GM23248 (cell line): ENCODE measurements at regions not wholly inside any gene's neighbourhood (a gene's known extent, or its start where the extent isn't known, plus 50 kb on each side); places are given as distances from the start of the nearest gene placed in this dataset.

Source experiments
- DNase-seq: peaks from one replicate; pipeline ENCODE4 v3.0.0-alpha.2; 2015
- H2AFZ ChIP-seq: fragments of 200-600 bp; sonication (generic); 2 replicates; pipeline ENCODE4 v1.6.1; 2016; ENCODE audit warnings: antibody characterized with exemption
- H3F3A ChIP-seq: fragments of 200-600 bp; sonication (generic); 2 replicates; pipeline ENCODE4 v1.6.1; 2016; ENCODE audit warnings: mild to moderate bottlenecking, antibody characterized with exemption, mixed run types; ENCODE audit not compliant: insufficient read depth
- H3K27ac ChIP-seq: fragments of 200-600 bp; sonication (generic); 2 replicates; pipeline ENCODE4 v1.5.1; 2016; ENCODE audit warnings: mild to moderate bottlenecking
- H3K27me3 ChIP-seq: fragments of 200-600 bp; sonication (generic); replicated peaks from 2 replicates; pipeline ENCODE4 v1.6.1; 2016; ENCODE audit warnings: mild to moderate bottlenecking; ENCODE audit not compliant: insufficient read depth
- H3K36me3 ChIP-seq: fragments of 200-600 bp; sonication (generic); 2 replicates; pipeline ENCODE4 v1.6.1; 2016; ENCODE audit warnings: low read depth, mild to moderate bottlenecking
- H3K4me1 ChIP-seq: fragments of 200-600 bp; sonication (generic); 2 replicates; pipeline ENCODE4 v1.6.1; 2016; ENCODE audit warnings: mild to moderate bottlenecking; ENCODE audit not compliant: insufficient read depth
- H3K4me2 ChIP-seq: fragments of 200-600 bp; sonication (generic); one replicate; pipeline ENCODE4 v1.6.1; 2016; ENCODE audit warnings: mild to moderate bottlenecking; ENCODE audit not compliant: unreplicated experiment
- H3K4me3 ChIP-seq: fragments of 200-600 bp; sonication (generic); 2 replicates; pipeline ENCODE4 v1.5.1; 2016; ENCODE audit warnings: mild to moderate bottlenecking
- H3K79me2 ChIP-seq: fragments of 200-600 bp; sonication (generic); 2 replicates; pipeline ENCODE4 v1.6.1; 2016; ENCODE audit warnings: mild to moderate bottlenecking; ENCODE audit not compliant: insufficient read depth
- H3K9ac ChIP-seq: fragments of 200-600 bp; sonication (generic); 2 replicates; pipeline ENCODE4 v1.6.1; 2016; ENCODE audit warnings: mild to moderate bottlenecking
- H3K9me2 ChIP-seq: fragments of 200-600 bp; sonication (generic); 2 replicates; pipeline ENCODE4 v1.6.1; 2016; ENCODE audit warnings: mixed run types, mild to moderate bottlenecking, moderate library complexity; ENCODE audit not compliant: insufficient read depth
- H3K9me3 ChIP-seq: fragments of 200-600 bp; sonication (generic); one replicate; pipeline ENCODE4 v1.6.1; 2017; ENCODE audit warnings: low read depth
- H4K20me1 ChIP-seq: fragments of 200-600 bp; sonication (generic); 2 replicates; pipeline ENCODE4 v1.6.0; 2016; ENCODE audit not compliant: insufficient read depth
- EZH2 ChIP-seq: fragments of 200-600 bp; sonication (generic); IDR thresholded peaks from 2 replicates; pipeline ENCODE4 v1.6.1; 2018; ENCODE audit warnings: antibody characterized with exemption, mild to moderate bottlenecking; ENCODE audit not compliant: insufficient read depth, poor library complexity, severe bottlenecking
- EZH2phosphoT487 ChIP-seq: fragments of 200-600 bp; sonication (generic); IDR thresholded peaks from 2 replicates; pipeline ENCODE4 v1.6.1; 2018; ENCODE audit warnings: antibody characterized with exemption, moderate library complexity, mild to moderate bottlenecking, low read depth; ENCODE audit not compliant: insufficient read depth
- WGBS, 2 experiments: methylation state at CpG; one replicate each; pipeline ENCODE4 v1.1.6; 2015 to 2017; ENCODE audit warnings: low lambda C conversion rate in 2 of 2, low coverage in 1 of 2; ENCODE audit errors: missing lambda C conversion rate in 2 of 2; 5-methylcytosine and 5-hydroxymethylcytosine counted together
- in situ Hi-C: fragments of 300-500 bp; cut with MboI; formaldehyde crosslinking; loops from 2 replicates; pipeline ENCODE4 v1.15.0; 2020

GRCh38 chr17:70606086-70606485 lies 436.8 kb downstream of the KCNJ2 start:
- no peak for DNase-seq
- Histone ChIP-seq H3K9me2 (no peaks in the 10 kb centered on the region), H3K27me3 (no peaks in the 10 kb centered on the region), H3K4me1 (no peaks in the 10 kb centered on the region), H3K9ac (no peak overlapping the region), H3K36me3 (no peaks in the 10 kb centered on the region), H4K20me1 (no peaks in the 10 kb centered on the region), H3K79me2 (no peaks in the 10 kb centered on the region), H2AFZ (no peak overlapping the region), H3K4me2 (no peak overlapping the region), H3F3A (no peaks in the 10 kb centered on the region), H3K27ac (no peak overlapping the region), H3K9me3 (no peaks in the 10 kb centered on the region), H3K4me3 (no peak overlapping the region)
- WGBS, 2 experiments = 61 to 73% methylated on average over 2 of the region's 2 CpGs
- in situ Hi-C loops = no loop called here
- TF ChIP-seq EZH2phosphoT487 (no peak), EZH2 (no peak)

- TF ChIP-seq EZH2 = no peak
- TF ChIP-seq EZH2phosphoT487 = no peak
- H4K20me1 ChIP-seq = no peaks in the 10 kb centered on the region
- no peaks in the 10 kb centered on the region for H3F3A ChIP-seq
- DNase-seq = no peak
- H3K9ac ChIP-seq = no peak overlapping the region
- no peak overlapping the region for H2AFZ ChIP-seq
- H3K79me2 ChIP-seq = no peaks in the 10 kb centered on the region
- no peak overlapping the region for H3K4me3 ChIP-seq
- in situ Hi-C loops = no loop called here
- no peaks in the 10 kb centered on the region for H3K27me3 ChIP-seq
- no peaks in the 10 kb centered on the region for H3K9me3 ChIP-seq
- no peak overlapping the region for H3K27ac ChIP-seq
- H3K36me3 ChIP-seq = no peaks in the 10 kb centered on the region
- WGBS, 2 experiments = 91% methylated on average over 2 of the region's 2 CpGs
- no peaks in the 10 kb centered on the region for H3K4me1 ChIP-seq
- no peak overlapping the region for H3K4me2 ChIP-seq
- H3K9me2 ChIP-seq = no peaks in the 10 kb centered on the region
Measured at GRCh38 chr17:70608193-70608592, 438.9 kb downstream of the KCNJ2 start.

- in situ Hi-C loops = no loop called here
- Histone ChIP-seq H3K4me3 (no peak overlapping the region), H3K27ac (no peak overlapping the region), H3F3A (no peaks in the 10 kb centered on the region), H3K4me1 (no peaks in the 10 kb centered on the region), H3K9ac (no peak overlapping the region), H3K9me3 (no peaks in the 10 kb centered on the region), H3K79me2 (no peaks in the 10 kb centered on the region), H3K4me2 (no peak overlapping the region), H3K36me3 (no peaks in the 10 kb centered on the region), H3K27me3 (no peaks in the 10 kb centered on the region), H2AFZ (no peak overlapping the region), H3K9me2 (no peaks in the 10 kb centered on the region), H4K20me1 (no peaks in the 10 kb centered on the region)
- DNase-seq = no peak
- TF ChIP-seq EZH2 (no peak), EZH2phosphoT487 (no peak)
- WGBS, 2 experiments = 73 to 83% methylated on average over 2 of the region's 2 CpGs
Measured at GRCh38 chr17:70608957-70609356, 439.6 kb downstream of the KCNJ2 start.

GRCh38 chr17:70609566-70609965 lies 440.2 kb downstream of the KCNJ2 start:
- no peak overlapping the region for H3K27ac ChIP-seq
- H3K4me3 ChIP-seq = no peak overlapping the region
- no peaks in the 10 kb centered on the region for H3F3A ChIP-seq
- H3K4me1 ChIP-seq = no peaks in the 10 kb centered on the region
- no peaks in the 10 kb centered on the region for H3K9me3 ChIP-seq
- no peak overlapping the region for H2AFZ ChIP-seq
- in situ Hi-C loops = no loop called here
- no peaks in the 10 kb centered on the region for H3K79me2 ChIP-seq
- TF ChIP-seq EZH2phosphoT487 (no peak), EZH2 (no peak)
- no peak for DNase-seq
- 32 to 53% methylated on average over 1 of the region's 1 CpG for WGBS, 2 experiments
- no peaks in the 10 kb centered on the region for H3K9me2 ChIP-seq
- no peak overlapping the region for H3K9ac ChIP-seq
- H3K4me2 ChIP-seq = no peak overlapping the region
- no peaks in the 10 kb centered on the region for H4K20me1 ChIP-seq
- no peaks in the 10 kb centered on the region for H3K27me3 ChIP-seq
- H3K36me3 ChIP-seq = no peaks in the 10 kb centered on the region

- H3F3A ChIP-seq = no peaks in the 10 kb centered on the region
- no peaks in the 10 kb centered on the region for H3K9me2 ChIP-seq
- H3K9ac ChIP-seq = no peak overlapping the region
- 81 to 86% methylated on average over 5 of the region's 5 CpGs for WGBS, 2 experiments
- no peak overlapping the region for H2AFZ ChIP-seq
- in situ Hi-C loops = no loop called here
- DNase-seq = no peak
- H3K36me3 ChIP-seq = no peaks in the 10 kb centered on the region
- H3K27me3 ChIP-seq = no peaks in the 10 kb centered on the region
- TF ChIP-seq EZH2phosphoT487 = no peak
- no peak for TF ChIP-seq EZH2
- H3K27ac ChIP-seq = no peak overlapping the region
- no peaks in the 10 kb centered on the region for H3K79me2 ChIP-seq
- H3K9me3 ChIP-seq = no peaks in the 10 kb centered on the region
- no peak overlapping the region for H3K4me3 ChIP-seq
- no peak overlapping the region for H3K4me2 ChIP-seq
- H3K4me1 ChIP-seq = no peaks in the 10 kb centered on the region
- H4K20me1 ChIP-seq = no peaks in the 10 kb centered on the region
Measured at GRCh38 chr17:70610161-70610560, 440.8 kb downstream of the KCNJ2 start.
